Vagina (tissue), 2 donors: ENCODE measurements at regions not wholly inside any gene's neighbourhood (a gene's known extent, or its start where the extent isn't known, plus 50 kb on each side); places are given as distances from the start of the nearest gene placed in this dataset.
"Not testable (repeated sequence)": the region's sequence is repeated elsewhere in the genome, so short reads cannot be mapped to it uniquely, and the experiment has no call there.

Source experiments
- DNase-seq, 2 donors: peaks; one replicate each; pipeline ENCODE4 v3.0.0-alpha.2; 2017; ENCODE audit errors: extremely low spot score in 2 of 2
- H3K27ac ChIP-seq: fragments of 200-600 bp; sonication (generic); one replicate; pipeline ENCODE4 v1.5.1; 2019
- H3K27me3 ChIP-seq: fragments of 200-600 bp; sonication (generic); one replicate; pipeline ENCODE4 v1.5.1; 2019
- H3K36me3 ChIP-seq, 2 donors: fragments of 200-600 bp; sonication (generic); one replicate each; pipeline ENCODE4 v1.5.1; 2017 to 2019
- H3K4me1 ChIP-seq: fragments of 200-600 bp; sonication (generic); one replicate; pipeline ENCODE4 v1.5.1; 2019
- H3K4me3 ChIP-seq, 2 donors: fragments of 200-600 bp; sonication (generic); 1 replicate in 1 of 2; 2 replicates in 1 of 2; pipeline ENCODE4 v1.5.1; 2016 to 2019
- H3K9me3 ChIP-seq: fragments of 200-600 bp; sonication (generic); one replicate; pipeline ENCODE4 v1.5.1; 2019
- CTCF ChIP-seq, 3 experiments: fragments of 450-650 bp in 2 of 3; fragments of 200-600 bp in 1 of 3; sonication (generic) in 1 of 3; IDR thresholded peaks; one replicate each; pipeline ENCODE4 v1.5.1; 2017 to 2019; ENCODE audit warnings: antibody characterized with exemption in 3 of 3, mild to moderate bottlenecking in 2 of 3, moderate library complexity in 2 of 3
- POLR2A ChIP-seq, 2 donors: fragments of 450-650 bp; IDR thresholded peaks; one replicate each; pipeline ENCODE4 v1.6.1; 2017; ENCODE audit warnings: antibody characterized with exemption in 2 of 2, mild to moderate bottlenecking in 2 of 2, moderate library complexity in 2 of 2
- POLR2AphosphoS5 ChIP-seq, 2 donors: sonication (generic); formaldehyde crosslinking; IDR thresholded peaks; one replicate each; pipeline ENCODE4 v1.9.0; 2017; ENCODE audit warnings: antibody characterized with exemption in 2 of 2, mild to moderate bottlenecking in 2 of 2, low read depth in 1 of 2; ENCODE audit not compliant: insufficient read depth in 1 of 2
- intact Hi-C: fragments of 100-400 bp; cut with DNase I; formaldehyde crosslinking; loops from one replicate; pipeline ENCODE4 v1.15.1; 2023

- no peaks in the 10 kb centered on the region for H3K9me3 ChIP-seq
- no peaks in the 10 kb centered on the region for H3K27me3 ChIP-seq
- DNase-seq, result no peak
- no peak overlapping the region for H3K27ac ChIP-seq
- H3K36me3 ChIP-seq, result no peaks in the 10 kb centered on the region
- TF ChIP-seq POLR2A (IDR thresholded peaks at IDR 0.05) (no peak), CTCF (IDR thresholded peaks at IDR 0.05) (no peak), POLR2AphosphoS5 (IDR thresholded peaks at IDR 0.05; ENCODE audit: insufficient read depth in 1 of 2, low read depth in 1 of 2) (no peak)
- no peaks in the 10 kb centered on the region for H3K4me1 ChIP-seq
- intact Hi-C loops, result no loop called here
- no peak overlapping the region for H3K4me3 ChIP-seq
Measured at GRCh38 chr2:49621016-49621415, 466.7 kb upstream of the FSHR start.

- intact Hi-C loops, result no loop called here
- DNase-seq, result no peak
Measured at GRCh38 chr2:49619804-49620203, 465.5 kb upstream of the FSHR start.

GRCh38 chr2:49618491-49618890, 464.2 kb upstream of the FSHR start:
- TF ChIP-seq CTCF (IDR thresholded peaks at IDR 0.05) (no peak), POLR2A (IDR thresholded peaks at IDR 0.05) (no peak), POLR2AphosphoS5 (IDR thresholded peaks at IDR 0.05; ENCODE audit: insufficient read depth in 1 of 2, low read depth in 1 of 2) (no peak)
- intact Hi-C loops, result loop anchor here (1.0 kb wide), 1 partner anchor 27 kb away; no protein-coding TSS in a partner anchor
- H3K27ac ChIP-seq, result no peak overlapping the region
- no peaks in the 10 kb centered on the region for H3K4me1 ChIP-seq
- no peaks in the 10 kb centered on the region for H3K27me3 ChIP-seq
- no peaks in the 10 kb centered on the region for H3K36me3 ChIP-seq
- H3K4me3 ChIP-seq, result no peak overlapping the region
- no peaks in the 10 kb centered on the region for H3K9me3 ChIP-seq
- DNase-seq, result no peak

More at GRCh38 chr2:49619804-49620203, 465.5 kb upstream of the FSHR start:
- no peak overlapping the region for H3K27ac ChIP-seq
- H3K4me3 ChIP-seq, result no peak overlapping the region
- no peaks in the 10 kb centered on the region for H3K36me3 ChIP-seq
- TF ChIP-seq POLR2AphosphoS5 (IDR thresholded peaks at IDR 0.05; ENCODE audit: insufficient read depth in 1 of 2, low read depth in 1 of 2), result no peak
- H3K27me3 ChIP-seq, result no peaks in the 10 kb centered on the region
- no peaks in the 10 kb centered on the region for H3K4me1 ChIP-seq
- H3K9me3 ChIP-seq, result no peaks in the 10 kb centered on the region

- Histone ChIP-seq H3K4me3 (no peak overlapping the region), H3K27me3 (no peaks in the 10 kb centered on the region), H3K27ac (no peak overlapping the region), H3K9me3 (no peaks in the 10 kb centered on the region), H3K36me3 (no peaks in the 10 kb centered on the region), H3K4me1 (no peaks in the 10 kb centered on the region)
- intact Hi-C loops, result no loop called here
- DNase-seq, result no peak
- TF ChIP-seq POLR2A (IDR thresholded peaks at IDR 0.05), result no peak
- no peak for TF ChIP-seq CTCF (IDR thresholded peaks at IDR 0.05)
- no peak for TF ChIP-seq POLR2AphosphoS5 (IDR thresholded peaks at IDR 0.05; ENCODE audit: insufficient read depth in 1 of 2, low read depth in 1 of 2)
Measured at GRCh38 chr2:49616800-49617199, 462.5 kb upstream of the FSHR start.

GRCh38 chr2:49611796-49612195, 457.5 kb upstream of the FSHR start:
- intact Hi-C loops, result not testable (repeated sequence)

GRCh38 chr2:49600524-49600923, 446.2 kb upstream of the FSHR start:
- Histone ChIP-seq H3K27ac (no peak overlapping the region), H3K9me3 (no peaks in the 10 kb centered on the region), H3K4me3 (no peak overlapping the region), H3K4me1 (no peaks in the 10 kb centered on the region), H3K27me3 (no peaks in the 10 kb centered on the region), H3K36me3 (no peaks in the 10 kb centered on the region)
- intact Hi-C loops, result no loop called here
- TF ChIP-seq POLR2AphosphoS5 (IDR thresholded peaks at IDR 0.05; ENCODE audit: insufficient read depth in 1 of 2, low read depth in 1 of 2) (no peak), POLR2A (IDR thresholded peaks at IDR 0.05) (no peak)
- DNase-seq, result no peak

More at GRCh38 chr2:49611796-49612195, 457.5 kb upstream of the FSHR start:
- not testable (repeated sequence) for H3K36me3 ChIP-seq, DNase-seq, H3K4me3 ChIP-seq, H3K27me3 ChIP-seq, H3K4me1 ChIP-seq, H3K27ac ChIP-seq, H3K9me3 ChIP-seq

GRCh38 chr2:49598231-49598630, 443.9 kb upstream of the FSHR start:
- Histone ChIP-seq H3K27me3 (no peaks in the 10 kb centered on the region), H3K4me1 (no peaks in the 10 kb centered on the region), H3K27ac (no peak overlapping the region), H3K4me3 (no peak overlapping the region), H3K36me3 (no peaks in the 10 kb centered on the region), H3K9me3 (no peaks in the 10 kb centered on the region)
- TF ChIP-seq CTCF (IDR thresholded peaks at IDR 0.05), result no peak
- no peak for TF ChIP-seq POLR2AphosphoS5 (IDR thresholded peaks at IDR 0.05; ENCODE audit: insufficient read depth in 1 of 2, low read depth in 1 of 2)
- no peak for TF ChIP-seq POLR2A (IDR thresholded peaks at IDR 0.05)
- intact Hi-C loops, result no loop called here
- DNase-seq, result no peak
